Heart left ventricle (tissue), 13 donors: ENCODE measurements at regions not wholly inside any gene's neighbourhood (a gene's known extent, or its start where the extent isn't known, plus 50 kb on each side); places are given as distances from the start of the nearest gene placed in this dataset.

Experiments
- POLR2A ChIP-seq, 2 donors: fragments of 450-650 bp; IDR thresholded peaks; one replicate each; pipeline ENCODE4 v1.6.1; 2017; ENCODE audit warnings: antibody characterized with exemption in 2 of 2, mild to moderate bottlenecking in 2 of 2, moderate library complexity in 2 of 2
- TF ChIP-seq, protein P1 (sequence below), 12 donors: fragments of 200-600 bp; sonication (generic) in 4 of 12; IDR thresholded peaks; one replicate each; pipeline versions ENCODE4 v1.5.0 to v1.8.0; 2018 to 2022; ENCODE audit warnings: antibody characterized with exemption in 12 of 12, mild to moderate bottlenecking in 5 of 12
- donor health status: ischemic (EF 13 %, LVEDD 7.1; RV severe dilation, severe dysfunction).
- donor health status: DM: no; HTN: yes; CAD: no.
- donor health status: DM: no; HTN: no; CAD: no.
- donor health status: ischemic (EF 25% LVEDD 6.9; RV normal size, moderate dysfunction).
- donor health status: ischemic (EF 25% LVEDD 5.7; RV mildly dilated, moderate dysfunction).
- donor health status: ischemic (EF 35%, LVEDD 5.7; RV mildly dilated, moderate dysfunction).
- donor health status: nonischemic (EF 11% LVEDD 7.7; RV severe dilation, severe dysfunction).
- donor health status: DM: yes; HTN: yes; CAD: no.
- donor health status: PGD.
- donor health status: ischemic (EF 29% LVEDD 5.4; RV normal size, mild dysfunction).
- donor health status: nonischemic (EF 23%, LVEDD 6.1; RV moderate dilation, normal function).

DNA sequence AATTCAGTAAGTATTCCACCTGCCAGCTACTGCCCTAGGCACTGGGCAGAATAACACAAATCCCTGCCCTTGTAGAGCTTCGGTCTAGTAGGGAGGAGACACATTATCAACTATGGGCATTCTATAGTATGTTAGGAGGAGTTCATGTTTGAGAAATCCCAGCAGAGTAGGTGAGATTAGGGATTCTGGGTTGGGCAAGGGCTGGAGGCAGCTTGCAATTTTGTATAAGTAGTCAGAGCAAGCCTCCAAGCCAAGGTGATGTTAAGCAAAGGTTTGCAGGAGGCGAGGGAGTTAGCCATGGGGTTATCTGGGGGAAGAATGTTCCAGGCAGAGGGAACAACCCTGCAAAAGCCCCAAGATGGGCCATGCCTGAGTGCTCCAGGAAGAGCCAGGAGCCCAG lies 187.9 kb upstream of the HS6ST1 start:
- TF ChIP-seq, protein P1, sequence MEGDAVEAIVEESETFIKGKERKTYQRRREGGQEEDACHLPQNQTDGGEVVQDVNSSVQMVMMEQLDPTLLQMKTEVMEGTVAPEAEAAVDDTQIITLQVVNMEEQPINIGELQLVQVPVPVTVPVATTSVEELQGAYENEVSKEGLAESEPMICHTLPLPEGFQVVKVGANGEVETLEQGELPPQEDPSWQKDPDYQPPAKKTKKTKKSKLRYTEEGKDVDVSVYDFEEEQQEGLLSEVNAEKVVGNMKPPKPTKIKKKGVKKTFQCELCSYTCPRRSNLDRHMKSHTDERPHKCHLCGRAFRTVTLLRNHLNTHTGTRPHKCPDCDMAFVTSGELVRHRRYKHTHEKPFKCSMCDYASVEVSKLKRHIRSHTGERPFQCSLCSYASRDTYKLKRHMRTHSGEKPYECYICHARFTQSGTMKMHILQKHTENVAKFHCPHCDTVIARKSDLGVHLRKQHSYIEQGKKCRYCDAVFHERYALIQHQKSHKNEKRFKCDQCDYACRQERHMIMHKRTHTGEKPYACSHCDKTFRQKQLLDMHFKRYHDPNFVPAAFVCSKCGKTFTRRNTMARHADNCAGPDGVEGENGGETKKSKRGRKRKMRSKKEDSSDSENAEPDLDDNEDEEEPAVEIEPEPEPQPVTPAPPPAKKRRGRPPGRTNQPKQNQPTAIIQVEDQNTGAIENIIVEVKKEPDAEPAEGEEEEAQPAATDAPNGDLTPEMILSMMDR (IDR thresholded peaks at IDR 0.05) = no peak
- TF ChIP-seq POLR2A (IDR thresholded peaks at IDR 0.05) = no peak
